ENCODE measurements at regions not wholly inside any gene's neighbourhood (a gene's known extent, or its start where the extent isn't known, plus 50 kb on each side); places are given as distances from the start of the nearest gene placed in this dataset.

- no peak for TF ChIP-seq JUND (IDR thresholded peaks at IDR 0.05)
- TF ChIP-seq FOXA2 (IDR thresholded peaks at IDR 0.05), result no peak
Measured at GRCh38 chr16:60815865-60816264, 1220.4 kb downstream of the CDH8 start (continued).

GRCh38 chr16:60815033-60815432, 1221.2 kb downstream of the CDH8 start:
- Histone ChIP-seq H3K4me1 (ENCODE audit: control insufficient read depth in 4 of 4, insufficient read depth in 4 of 4, low read length in 3 of 4) (no peaks in the 10 kb centered on the region), H3K4me3 (ENCODE audit: low read depth in 1 of 3, low read length in 3 of 3) (no peak overlapping the region), H3K27ac (ENCODE audit: low read depth in 1 of 2, low read length in 2 of 2) (no peak overlapping the region), H3K27me3 (ENCODE audit: control insufficient read depth in 4 of 4, insufficient read depth in 4 of 4, low read length in 3 of 4) (no peaks in the 10 kb centered on the region), H3K9me3 (ENCODE audit: control insufficient read depth in 4 of 4, low read length in 3 of 4) (no peaks in the 10 kb centered on the region), H3K36me3 (ENCODE audit: control insufficient read depth in 4 of 4, insufficient read depth in 3 of 4, low read depth in 1 of 4, low read length in 3 of 4) (no peaks in the 10 kb centered on the region), H3K9ac (ENCODE audit: low read depth in 1 of 2, low read length in 2 of 2) (no peak overlapping the region)
- no peak for DNase-seq (ENCODE audit: low spot score)
- TF ChIP-seq SP1 (IDR thresholded peaks at IDR 0.05) (no peak), RXRA (IDR thresholded peaks at IDR 0.05) (no peak), JUND (IDR thresholded peaks at IDR 0.05) (no peak), FOXA1 (IDR thresholded peaks at IDR 0.05) (no peak), RAD21 (IDR thresholded peaks at IDR 0.05) (no peak), CTCF (IDR thresholded peaks at IDR 0.05; ENCODE audit: low read depth, low read length, missing input control) (no peak), MAX (IDR thresholded peaks at IDR 0.05) (no peak), HNF4G (IDR thresholded peaks at IDR 0.05) (no peak), YY1 (IDR thresholded peaks at IDR 0.05) (no peak), FOXA2 (IDR thresholded peaks at IDR 0.05) (no peak), ZBTB33 (IDR thresholded peaks at IDR 0.05) (no peak), REST (IDR thresholded peaks at IDR 0.05) (no peak), HNF4A (conservative IDR thresholded peaks at IDR 0.05) (no peak), NR2F2 (IDR thresholded peaks at IDR 0.05) (no peak), EGR1 (IDR thresholded peaks at IDR 0.05; ENCODE audit: low read depth in 2 of 2) (no peak), GABPA (IDR thresholded peaks at IDR 0.05 in 1 of 2, conservative IDR thresholded peaks at IDR 0.05 in 1 of 2) (no peak)
- 62% methylated on average over 3 of the region's 3 CpGs for WGBS

All from liver (tissue), 8 donors.